ENCODE measurements at regions not wholly inside any gene's neighbourhood (a gene's known extent, or its start where the extent isn't known, plus 50 kb on each side); places are given as distances from the start of the nearest gene placed in this dataset.
A peak's percentile ranks its signal among the peaks of the same experiment; 100 is the strongest.
"Not testable (repeated sequence)": the region's sequence is repeated elsewhere in the genome, so short reads cannot be mapped to it uniquely, and the experiment has no call there.

- no peak for DNase-seq (ENCODE audit: low read depth)
Observed at GRCh38 chr12:4822572-4822971, 87.1 kb upstream of the KCNA1 start.

GRCh38 chr12:4824380-4824779 is 85.3 kb upstream of the KCNA1 start:
- DNase-seq (ENCODE audit: low read depth): no peak

- no peak for DNase-seq (ENCODE audit: low read depth)
Observed at GRCh38 chr12:4825011-4825858, 84.5 kb upstream of the KCNA1 start.

DNA sequence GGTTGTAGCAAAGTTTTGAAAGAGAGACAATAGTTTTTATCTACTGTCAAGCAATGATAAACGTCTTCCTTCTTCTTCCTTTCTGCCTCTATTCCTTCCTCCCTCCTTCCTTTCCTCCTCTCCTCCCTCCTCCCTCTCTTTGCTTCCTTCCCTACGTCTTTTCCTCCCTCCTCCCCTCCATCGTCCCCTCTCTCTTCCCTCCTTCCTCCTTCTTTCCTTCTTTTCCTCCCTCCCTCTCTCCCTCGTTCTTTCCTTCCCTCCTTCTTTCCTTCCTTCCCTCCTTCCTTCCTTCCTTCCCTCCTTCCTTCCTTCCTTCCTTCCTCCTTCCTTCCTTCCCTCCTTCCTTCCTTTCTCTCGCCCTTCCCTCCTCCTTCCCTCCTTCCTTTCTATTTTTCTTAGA is 82.8 kb upstream of the KCNA1 start:
- no peak for DNase-seq (ENCODE audit: low read depth)

GRCh38 chr12:4828176-4828575 is 81.5 kb upstream of the KCNA1 start:
- DNase-seq (ENCODE audit: low read depth): no peak

DNA sequence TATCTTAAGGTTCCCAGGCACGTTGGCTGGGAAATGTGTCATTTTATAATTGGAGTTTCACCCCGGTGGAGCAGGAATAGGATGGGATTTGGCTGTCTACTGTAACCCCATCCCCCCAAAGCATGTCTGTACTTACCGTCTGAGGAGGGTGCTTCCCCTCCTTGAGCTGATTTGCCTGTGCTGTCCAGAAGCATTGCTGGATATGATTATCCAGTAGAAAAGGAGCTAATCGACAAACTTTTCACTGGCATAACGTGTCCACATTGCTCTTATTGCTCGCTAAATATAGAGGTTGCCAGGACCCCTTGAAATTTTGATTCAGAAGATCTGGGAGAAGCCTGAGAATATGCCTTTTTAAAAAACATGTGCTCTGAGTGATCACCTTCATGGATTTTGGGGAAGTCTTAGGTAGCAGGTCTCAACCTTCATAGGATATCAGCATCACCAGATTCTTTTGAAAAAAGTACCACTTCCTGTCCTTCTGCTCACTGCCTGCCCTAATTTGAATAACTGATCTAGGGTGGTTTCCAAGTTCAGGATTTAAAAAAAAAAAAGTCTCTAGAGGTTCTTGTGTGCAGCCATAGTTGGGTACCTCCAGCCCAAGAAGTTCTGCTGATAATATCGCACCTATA is 80.4 kb upstream of the KCNA1 start:
- no peak for DNase-seq (ENCODE audit: low read depth)

DNA sequence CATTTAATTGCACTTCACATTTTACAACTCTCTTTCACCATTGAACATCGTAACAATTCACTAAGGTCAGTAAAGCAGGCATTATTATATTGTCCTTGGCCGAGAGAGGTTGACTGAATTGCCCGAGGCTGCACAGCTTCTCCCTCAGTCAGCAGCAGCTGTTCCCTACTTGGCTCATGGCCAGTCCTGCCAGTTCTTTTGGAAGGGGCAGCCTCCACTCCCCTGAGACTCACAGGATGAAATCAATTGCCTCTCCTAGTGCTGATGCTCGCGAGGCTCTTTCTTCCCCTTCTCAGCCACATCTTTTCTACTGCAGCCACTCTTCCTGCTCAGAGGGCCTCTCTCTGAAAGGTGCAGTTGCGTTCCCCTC is 79.9 kb upstream of the KCNA1 start:
- DNase-seq (ENCODE audit: low read depth): no peak

GRCh38 chr12:4830556-4831210 is 79.0 kb upstream of the KCNA1 start:
- no peak for DNase-seq (ENCODE audit: low read depth)

DNA sequence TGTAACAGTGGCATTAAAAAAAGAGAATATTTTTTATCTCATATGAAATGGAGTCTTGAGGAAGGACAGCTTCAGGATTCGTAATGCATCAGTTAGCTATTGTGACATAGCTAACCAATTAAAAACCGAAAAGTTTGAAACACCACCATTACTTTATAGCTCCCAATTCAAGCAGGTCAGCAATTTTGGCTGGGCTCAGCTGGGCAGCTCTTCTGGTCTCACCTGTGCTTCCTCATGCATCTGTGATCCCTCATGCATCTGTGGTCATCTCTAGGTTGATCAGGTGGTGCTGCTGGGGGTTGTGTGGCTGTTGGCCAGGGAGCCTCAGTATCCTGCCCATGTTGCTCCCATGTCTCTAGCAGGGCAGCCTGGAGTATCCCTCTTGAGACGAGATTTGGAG is 76.7 kb upstream of the KCNA1 start:
- DNase-seq (ENCODE audit: low read depth): no peak

- DNase-seq (ENCODE audit: low read depth): no peak
Observed at GRCh38 chr12:4833524-4833923, 76.2 kb upstream of the KCNA1 start.

DNA sequence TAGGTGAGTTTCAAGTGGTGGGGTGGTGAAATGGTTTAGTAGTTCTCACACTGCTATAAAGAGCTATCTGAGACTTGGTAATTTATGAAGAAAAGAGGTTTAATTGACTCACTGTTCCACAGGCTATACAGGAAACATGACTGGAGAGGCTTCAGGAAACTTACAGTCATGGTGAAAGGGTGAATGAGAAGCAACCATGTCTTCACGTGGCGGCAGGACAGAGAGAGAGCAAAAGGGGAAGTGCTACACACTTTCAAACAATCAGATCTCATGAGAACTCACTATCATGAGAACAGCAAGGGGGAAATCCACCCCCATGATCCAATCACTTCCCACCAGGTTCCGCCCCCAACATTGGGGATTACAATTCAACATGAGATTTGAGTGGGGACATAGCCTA is 67.3 kb upstream of the KCNA1 start:
- DNase-seq (ENCODE audit: low read depth): not testable (repeated sequence)

GRCh38 chr12:4843907-4844306 is 65.8 kb upstream of the KCNA1 start:
- DNase-seq (ENCODE audit: low read depth): no peak

GRCh38 chr12:4847713-4848112 is 62.0 kb upstream of the KCNA1 start:
- DNase-seq (ENCODE audit: low read depth): no peak

- no peak for DNase-seq (ENCODE audit: low read depth)
Observed at GRCh38 chr12:4849115-4849541, 60.6 kb upstream of the KCNA1 start.

DNA sequence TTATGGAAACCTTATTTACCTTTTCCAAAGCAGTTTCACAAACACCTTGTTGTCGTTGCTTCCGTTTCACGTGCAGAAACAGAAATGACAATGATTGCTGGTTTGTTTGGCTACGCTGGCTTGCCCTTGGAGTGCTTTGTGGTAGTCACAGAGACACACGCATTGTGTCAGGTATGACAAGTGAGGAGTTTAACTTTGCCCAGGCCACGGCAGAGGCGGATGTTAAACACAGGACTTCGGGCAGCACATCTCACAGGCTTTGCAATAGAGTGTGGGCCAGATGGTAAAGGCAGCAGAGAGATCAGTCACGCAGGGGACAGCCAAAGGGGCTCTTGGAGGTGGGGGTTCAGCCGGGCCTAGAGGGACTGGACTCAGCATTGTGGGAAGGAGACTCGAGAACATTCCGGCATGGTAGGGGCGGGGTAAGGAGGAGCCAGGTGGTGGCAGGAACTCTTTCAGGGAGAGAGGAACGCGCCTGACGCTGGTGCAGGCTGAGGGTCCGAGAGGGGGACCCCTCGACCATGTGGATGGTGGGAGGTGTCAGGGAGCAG is 59.8 kb upstream of the KCNA1 start:
- DNase-seq (ENCODE audit: low read depth): no peak

- no peak for DNase-seq (ENCODE audit: low read depth)
Observed at GRCh38 chr12:4850857-4851380, 58.8 kb upstream of the KCNA1 start.

- DNase-seq (ENCODE audit: low read depth): no peak
Observed at GRCh38 chr12:4852308-4852707, 57.4 kb upstream of the KCNA1 start.

GRCh38 chr12:4852911-4853310 is 56.8 kb upstream of the KCNA1 start:
- DNase-seq (ENCODE audit: low read depth): no peak

- DNase-seq (ENCODE audit: low read depth): peak; percentile 30
Observed at GRCh38 chr12:4855121-4855924, 54.4 kb upstream of the KCNA1 start.

- no peak for DNase-seq (ENCODE audit: low read depth)
Observed at GRCh38 chr12:4856596-4856995, 53.1 kb upstream of the KCNA1 start.

DNA sequence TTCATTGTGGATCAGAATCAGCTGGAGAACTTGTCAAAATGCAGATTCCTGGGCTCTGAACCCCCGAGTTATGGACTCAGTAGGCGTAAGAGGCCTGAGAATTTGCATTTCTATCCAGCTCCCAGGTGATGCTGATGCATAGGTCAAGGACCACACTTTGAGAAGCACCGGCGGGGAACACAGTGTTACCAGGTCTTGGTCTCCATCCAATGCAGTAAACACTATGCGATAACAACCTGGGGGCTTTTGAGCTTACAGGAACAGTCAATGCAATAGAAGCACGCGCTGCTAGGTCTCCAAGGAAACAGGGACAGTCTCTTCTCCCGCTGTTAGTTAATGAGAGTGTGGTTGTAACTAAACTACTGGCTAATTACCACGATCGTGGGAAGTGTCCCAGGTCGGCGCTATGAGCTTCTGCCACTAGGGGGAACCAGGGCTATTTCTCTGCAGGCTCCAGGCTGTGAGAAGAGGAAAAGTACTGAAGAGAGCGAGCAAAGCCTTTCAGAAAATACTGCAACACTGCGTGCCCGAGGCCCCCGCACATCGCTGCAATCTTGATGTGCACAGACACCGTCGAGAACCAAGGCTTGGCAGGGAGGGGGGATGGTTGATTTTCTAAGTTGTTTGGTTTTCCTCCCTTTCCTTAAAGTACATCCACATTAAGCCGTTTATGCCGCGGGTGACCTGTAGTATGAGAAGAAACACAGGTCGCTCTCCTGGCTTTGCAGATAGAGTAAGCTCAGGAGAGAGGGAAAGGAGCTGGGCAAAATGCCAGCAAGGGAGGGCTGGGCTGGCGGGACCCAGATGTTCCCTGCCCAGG is 52.0 kb upstream of the KCNA1 start:
- peak; percentile 66 for DNase-seq (ENCODE audit: low read depth)
